A673 (cell line): ENCODE measurements at regions not wholly inside any gene's neighbourhood (a gene's known extent, or its start where the extent isn't known, plus 50 kb on each side); places are given as distances from the start of the nearest gene placed in this dataset.

Experiments
- CTCF ChIP-seq: fragments of 300-800, 200-600 bp; sonication (generic); conservative IDR thresholded peaks from 2 replicates; pipeline ENCODE4 v1.5.1; 2017; ENCODE audit warnings: low read depth, mild to moderate bottlenecking, antibody characterized with exemption, low read length, moderate library complexity, mixed read lengths
- EZH2 ChIP-seq: fragments of 200-600 bp; sonication (generic); IDR thresholded peaks from 2 replicates; pipeline ENCODE4 v1.6.1; 2017; ENCODE audit warnings: borderline replicate concordance, low read depth, mild to moderate bottlenecking, mixed read lengths, antibody characterized with exemption, low read length; ENCODE audit not compliant: poor library complexity, severe bottlenecking

GRCh38 chr20:4617019-4617418 is 69.2 kb upstream of the PRNP start:
- TF ChIP-seq CTCF (no peak), EZH2 (no peak)
